Activated CD8-positive, alpha-beta T cell treated with anti-CD3 and anti-CD28 coated beads for 36 hours (primary cell): ENCODE measurements at regions not wholly inside any gene's neighbourhood (a gene's known extent, or its start where the extent isn't known, plus 50 kb on each side); places are given as distances from the start of the nearest gene placed in this dataset.

Experiments used
- ATAC-seq: fragments of 200-7000 bp; cut with Tn5 transposase; one replicate; pipeline ENCODE4 v1.10.0; 2021; ENCODE audit warnings: mild to moderate bottlenecking, moderate library complexity
- CTCF ChIA-PET: fragments of 350-600 bp; sonication (Branson Sonifier 250); formaldehyde crosslinking; loops from one replicate; lab custom pipeline; 2021; ENCODE audit warnings: antibody characterized with exemption; lab: Charles Lee
- POLR2A ChIA-PET: fragments of 350-600 bp; sonication (Branson Sonifier 250); formaldehyde crosslinking; loops from one replicate; lab custom pipeline; 2021; ENCODE audit warnings: antibody characterized with exemption; lab: Charles Lee
- DNase-seq: peaks from one replicate; pipeline ENCODE4 v3.0.0-alpha.2; 2020
- H3K27ac Mint-ChIP-seq: one replicate; pipeline ENCODE4 v1.8.0; 2021; ENCODE audit warnings: mild to moderate bottlenecking, mixed read lengths
- H3K27me3 Mint-ChIP-seq: one replicate; pipeline ENCODE4 v1.8.0; 2021; ENCODE audit warnings: mixed read lengths
- H3K36me3 Mint-ChIP-seq: one replicate; pipeline ENCODE4 v1.8.0; 2021; ENCODE audit warnings: low read depth, mixed read lengths
- H3K4me1 Mint-ChIP-seq: one replicate; pipeline ENCODE4 v1.8.0; 2021; ENCODE audit warnings: low read depth, mixed read lengths
- H3K4me3 Mint-ChIP-seq: one replicate; pipeline ENCODE4 v1.8.0; 2021; ENCODE audit warnings: mild to moderate bottlenecking, moderate library complexity, mixed read lengths
- H3K9me3 Mint-ChIP-seq: one replicate; pipeline ENCODE4 v1.8.0; 2021; ENCODE audit warnings: mixed read lengths
- CTCF ChIP-seq: fragments of 200-600 bp; IDR thresholded peaks from one replicate; pipeline ENCODE4 v1.8.0; 2022; ENCODE audit warnings: antibody characterized with exemption, mild to moderate bottlenecking
- intact Hi-C: fragments of 100-400 bp; cut with micrococcal nuclease; formaldehyde crosslinking; loops from one replicate; pipeline ENCODE4 v1.10.0; 2022

DNA sequence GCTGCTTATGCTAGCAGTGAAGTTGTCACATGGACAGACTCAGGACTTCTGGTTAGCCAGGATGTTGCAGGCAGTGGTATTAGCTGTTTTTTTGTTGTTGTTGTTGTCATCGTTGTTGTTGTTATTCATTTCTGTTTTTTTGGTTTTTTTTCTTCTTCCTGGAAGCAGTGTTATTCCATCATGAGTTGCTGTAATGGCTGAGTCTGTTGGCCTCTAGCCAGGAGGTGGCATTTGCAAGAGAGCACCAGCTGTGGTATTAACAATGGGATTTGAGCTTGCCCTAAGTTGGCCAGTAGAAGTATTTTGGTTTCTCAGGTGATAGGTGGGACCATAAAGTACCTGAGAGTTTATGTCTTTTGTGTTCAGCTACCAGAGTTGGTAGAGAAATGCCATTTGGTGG is 561.1 kb downstream of the KCTD16 start:
- intact Hi-C loops, result no loop called here
- Mint-ChIP-seq H3K4me1 (no peaks in the 10 kb centered on the region), H3K27me3 (no peaks in the 10 kb centered on the region), H3K4me3 (no peak overlapping the region), H3K9me3 (peaks cover 25% of the 10 kb centered on the region), H3K36me3 (no peaks in the 10 kb centered on the region), H3K27ac (no peak overlapping the region)
- no peak for TF ChIP-seq CTCF
- POLR2A ChIA-PET, result no interaction called here
- CTCF ChIA-PET, result no interaction called here
- DNase-seq (no peak), ATAC-seq (no peak)

DNA sequence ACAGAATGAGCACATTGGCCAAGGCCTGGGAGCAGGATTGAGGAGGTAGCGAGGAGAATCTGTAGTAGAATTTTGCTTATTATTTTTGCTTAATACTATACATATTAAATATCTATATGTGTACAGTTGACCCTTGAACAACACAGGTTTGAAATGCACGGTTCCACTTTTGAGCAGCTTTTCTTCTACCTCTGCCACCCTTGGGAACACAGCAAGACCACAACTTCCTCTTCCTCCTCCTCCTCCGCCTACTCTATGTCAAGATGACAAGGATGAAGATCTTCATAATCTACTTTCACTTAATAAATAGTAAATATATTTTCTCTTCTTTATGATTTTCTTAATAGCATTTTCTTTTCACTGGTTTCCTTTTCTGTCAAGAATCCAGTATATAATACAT is 541.4 kb downstream of the KCTD16 start:
- no peaks in the 10 kb centered on the region for H3K27me3 Mint-ChIP-seq
- H3K36me3 Mint-ChIP-seq, result no peaks in the 10 kb centered on the region
- TF ChIP-seq CTCF, result no peak
- ATAC-seq (no peak), DNase-seq (no peak)
- ChIA-PET POLR2A (no interaction called here), CTCF (no interaction called here)
- intact Hi-C loops, result no loop called here
- H3K27ac Mint-ChIP-seq, result no peak overlapping the region
- no peak overlapping the region for H3K4me3 Mint-ChIP-seq
- H3K9me3 Mint-ChIP-seq, result peaks cover 7% of the 10 kb centered on the region
- H3K4me1 Mint-ChIP-seq, result no peaks in the 10 kb centered on the region

- Mint-ChIP-seq H3K9me3 (peaks cover 7% of the 10 kb centered on the region), H3K4me1 (no peaks in the 10 kb centered on the region), H3K36me3 (no peaks in the 10 kb centered on the region), H3K27me3 (no peaks in the 10 kb centered on the region), H3K4me3 (no peak overlapping the region), H3K27ac (no peak overlapping the region)
- TF ChIP-seq CTCF, result no peak
- ChIA-PET CTCF (no interaction called here), POLR2A (no interaction called here)
- ATAC-seq (no peak), DNase-seq (no peak)
- intact Hi-C loops, result no loop called here
These were observed 540.5 kb downstream of the KCTD16 start for GRCh38 chr5:144711172-144711571.

- ATAC-seq (no peak), DNase-seq (no peak)
- intact Hi-C loops, result no loop called here
- H3K36me3 Mint-ChIP-seq, result no peaks in the 10 kb centered on the region
- POLR2A ChIA-PET, result no interaction called here
- no peak overlapping the region for H3K4me3 Mint-ChIP-seq
- H3K4me1 Mint-ChIP-seq, result no peaks in the 10 kb centered on the region
- H3K27ac Mint-ChIP-seq, result no peak overlapping the region
- peaks cover 7% of the 10 kb centered on the region for H3K9me3 Mint-ChIP-seq
- TF ChIP-seq CTCF, result no peak
- no peaks in the 10 kb centered on the region for H3K27me3 Mint-ChIP-seq
- CTCF ChIA-PET, result no interaction called here
These were observed 540.0 kb downstream of the KCTD16 start for GRCh38 chr5:144710637-144711036.

- Mint-ChIP-seq H3K9me3 (peaks cover 2% of the 10 kb centered on the region), H3K27ac (no peak overlapping the region), H3K27me3 (no peaks in the 10 kb centered on the region), H3K36me3 (no peaks in the 10 kb centered on the region), H3K4me3 (no peak overlapping the region), H3K4me1 (no peaks in the 10 kb centered on the region)
- DNase-seq (no peak), ATAC-seq (no peak)
- CTCF ChIA-PET, result no interaction called here
- intact Hi-C loops, result no loop called here
- POLR2A ChIA-PET, result no interaction called here
- no peak for TF ChIP-seq CTCF
These were observed 533.1 kb downstream of the KCTD16 start for GRCh38 chr5:144703776-144704175.
